HG03565 (cell line): ENCODE measurements at regions not wholly inside any gene's neighbourhood (a gene's known extent, or its start where the extent isn't known, plus 50 kb on each side); places are given as distances from the start of the nearest gene placed in this dataset.

Experiments used
- ATAC-seq: cut with Tn5 transposase; IDR thresholded peaks from one replicate; pipeline ENCODE4 v1.9.1; 2021; ENCODE audit warnings: mild to moderate bottlenecking, moderate library complexity; ENCODE audit not compliant: unreplicated experiment

GRCh38 chr5:40010436-40010835, 585.7 kb upstream of the DAB2 start:
- no peak for ATAC-seq

DNA sequence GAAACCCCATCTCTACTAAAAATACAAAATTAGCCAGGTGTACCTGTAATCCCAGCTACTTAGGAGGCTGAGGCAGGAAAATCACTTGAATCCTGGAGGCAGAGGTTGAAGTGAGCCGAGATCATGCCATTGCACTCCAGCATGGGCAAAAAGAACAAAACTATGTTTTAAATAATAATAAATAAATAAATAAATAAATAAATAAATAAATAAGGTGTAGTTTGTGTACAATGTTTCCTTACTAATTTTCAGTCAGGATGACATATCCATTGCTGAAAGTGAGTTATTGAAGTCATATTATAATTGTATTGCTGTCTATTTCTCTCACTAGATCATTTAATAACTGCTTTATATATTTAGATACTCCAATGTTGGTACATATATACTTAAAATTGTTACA, 581.5 kb upstream of the DAB2 start:
- no peak for ATAC-seq

DNA sequence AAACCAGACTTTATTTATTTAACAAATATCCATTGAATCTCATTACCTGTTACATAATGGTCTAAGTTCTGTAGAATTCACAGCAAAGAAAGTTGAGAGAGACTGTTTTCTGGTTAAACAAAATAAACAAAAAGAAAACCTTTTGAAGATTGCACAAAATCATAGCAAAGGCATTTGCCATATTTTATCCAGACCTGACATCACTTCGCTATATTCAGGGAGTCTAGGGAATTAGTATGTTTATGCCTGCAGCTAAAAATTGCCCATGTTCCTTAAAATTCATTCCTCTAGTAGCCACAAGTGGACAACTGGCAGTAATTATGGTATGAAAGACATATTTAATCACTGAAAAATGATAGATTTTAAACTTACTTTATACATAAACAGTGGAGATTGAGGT, 577.0 kb upstream of the DAB2 start:
- ATAC-seq, result no peak

DNA sequence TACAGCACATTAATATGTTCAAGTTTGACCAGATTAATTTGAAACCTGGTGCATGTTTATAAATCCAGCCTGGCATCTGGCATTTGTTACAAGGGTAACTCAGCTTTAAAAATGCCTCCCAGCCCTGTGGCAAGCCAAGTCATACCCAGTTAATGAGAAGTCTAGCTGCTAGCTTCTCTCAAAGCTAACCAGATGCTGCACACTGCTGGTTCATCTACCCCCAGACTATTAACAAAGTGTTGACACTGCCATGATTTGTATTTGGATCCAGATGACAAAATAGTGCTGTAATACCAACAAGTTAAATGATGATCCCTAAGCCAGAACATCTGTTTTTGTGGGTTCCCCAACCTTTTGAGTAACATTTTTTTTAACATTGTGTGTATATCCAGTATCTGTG, 573.7 kb upstream of the DAB2 start:
- ATAC-seq, result no peak

GRCh38 chr5:39995990-39996389, 571.2 kb upstream of the DAB2 start:
- no peak for ATAC-seq

DNA sequence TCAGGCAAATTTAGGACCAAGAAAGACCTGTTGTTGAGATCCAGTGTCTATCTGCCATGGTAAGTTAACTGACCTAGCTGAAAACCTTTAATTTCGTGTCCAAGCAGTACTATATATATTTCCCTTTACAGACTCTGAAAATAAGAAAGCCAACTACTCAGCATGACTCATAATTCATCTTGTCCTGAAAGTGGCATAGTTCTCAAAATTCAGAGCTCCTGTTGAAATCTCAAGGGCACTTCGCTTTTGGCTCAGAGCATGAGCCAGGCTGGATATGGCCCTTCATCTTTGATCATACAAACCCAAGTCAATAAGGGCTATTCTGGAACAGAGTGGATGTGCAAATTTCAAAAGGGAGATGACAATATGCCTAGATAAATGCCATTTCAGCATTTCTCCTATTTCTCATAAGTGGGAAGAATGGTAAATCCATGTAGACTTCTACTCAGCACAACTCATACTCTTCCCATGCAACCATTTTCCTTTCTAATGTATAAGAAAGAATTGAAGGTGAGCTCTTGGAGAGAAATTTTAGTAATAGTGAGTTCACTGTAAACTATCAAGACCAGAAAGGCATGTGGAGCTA, 567.9 kb upstream of the DAB2 start:
- no peak for ATAC-seq

DNA sequence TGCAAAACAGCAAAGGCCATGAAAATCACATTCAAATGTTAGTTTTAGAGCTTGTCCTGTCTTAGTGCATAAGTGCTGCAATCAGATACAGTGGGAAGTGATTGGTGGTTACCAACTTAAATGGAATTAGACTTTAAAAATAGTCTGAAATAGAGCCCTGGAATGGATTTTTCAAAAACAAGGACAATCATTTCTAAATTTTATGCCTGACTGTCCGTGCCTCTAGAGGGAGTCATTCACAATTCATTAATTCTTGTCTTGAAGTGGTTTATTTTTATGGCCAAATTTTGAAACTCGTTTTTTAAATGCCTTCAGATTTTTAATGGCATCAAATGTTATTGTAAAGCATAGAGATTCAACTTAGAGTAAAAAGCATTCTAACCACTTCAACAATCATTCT, 561.8 kb upstream of the DAB2 start:
- ATAC-seq, result no peak

DNA sequence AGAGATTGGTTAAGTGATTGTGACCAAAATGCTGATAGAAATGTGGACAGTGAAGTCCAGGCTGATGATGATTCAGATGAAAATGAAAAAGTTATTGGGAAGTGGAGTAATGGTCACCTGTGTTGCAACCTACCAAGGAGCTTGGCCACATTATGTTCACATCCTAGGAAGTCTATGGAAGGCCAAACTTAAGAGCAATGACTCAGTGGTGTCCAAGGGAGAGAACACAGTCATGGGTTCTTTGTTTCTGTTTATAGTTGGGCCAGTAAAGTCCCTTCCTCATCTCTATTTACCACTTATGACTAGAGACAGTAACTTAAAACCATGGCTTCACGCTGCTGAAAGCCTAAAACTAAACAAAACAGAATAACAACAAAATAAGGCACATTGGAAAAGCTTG, 555.3 kb upstream of the DAB2 start:
- ATAC-seq, result no peak

DNA sequence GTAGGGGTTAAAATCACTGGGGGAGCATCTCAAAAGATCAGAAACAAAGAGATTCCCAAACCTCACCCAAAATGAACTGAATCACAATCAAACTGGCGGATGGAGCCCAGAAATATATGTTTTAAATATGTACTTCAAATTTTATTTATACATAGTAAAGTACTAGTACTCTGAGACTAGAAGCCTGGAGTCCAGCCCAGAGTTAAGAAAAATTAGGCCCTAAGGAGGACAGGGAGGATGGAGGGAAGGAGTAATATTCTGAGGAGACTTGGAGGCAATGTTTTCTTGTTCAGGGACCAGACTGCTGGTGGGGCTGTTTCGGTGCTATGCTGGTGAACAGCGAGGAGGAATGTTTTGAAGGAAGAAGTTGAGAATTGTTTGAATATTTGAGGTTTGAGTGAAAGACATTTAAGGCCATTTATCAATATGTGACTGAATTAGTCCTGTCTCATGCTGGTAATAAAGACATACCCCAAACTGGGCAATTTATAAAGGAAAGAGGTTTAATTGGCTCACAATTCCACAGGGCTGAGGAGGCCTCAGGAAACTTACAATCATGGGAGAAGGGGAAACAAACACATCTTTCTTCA, 552.4 kb upstream of the DAB2 start:
- ATAC-seq, result no peak

GRCh38 chr5:39970117-39970798, 545.5 kb upstream of the DAB2 start:
- ATAC-seq, result no peak

DNA sequence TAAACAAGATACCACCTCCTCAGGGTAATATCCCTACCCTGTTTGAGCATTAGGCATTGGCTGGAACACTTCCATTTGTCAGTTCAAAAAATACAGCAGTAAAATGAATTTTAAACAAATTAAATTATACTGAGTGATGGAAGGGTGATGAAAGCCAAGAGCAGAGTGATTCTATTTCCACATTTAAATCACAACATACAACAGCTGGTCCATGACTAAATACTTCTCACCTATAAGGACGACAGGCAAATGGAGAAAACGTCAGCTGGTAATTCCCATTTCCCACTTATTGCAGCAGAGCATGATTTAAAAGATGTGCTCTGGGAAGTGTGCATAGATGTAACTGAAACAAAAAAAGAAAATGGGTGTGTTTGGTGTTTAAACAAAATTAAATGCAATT, 543.6 kb upstream of the DAB2 start:
- ATAC-seq, result no peak

GRCh38 chr5:39955156-39955555, 530.4 kb upstream of the DAB2 start:
- no peak for ATAC-seq

DNA sequence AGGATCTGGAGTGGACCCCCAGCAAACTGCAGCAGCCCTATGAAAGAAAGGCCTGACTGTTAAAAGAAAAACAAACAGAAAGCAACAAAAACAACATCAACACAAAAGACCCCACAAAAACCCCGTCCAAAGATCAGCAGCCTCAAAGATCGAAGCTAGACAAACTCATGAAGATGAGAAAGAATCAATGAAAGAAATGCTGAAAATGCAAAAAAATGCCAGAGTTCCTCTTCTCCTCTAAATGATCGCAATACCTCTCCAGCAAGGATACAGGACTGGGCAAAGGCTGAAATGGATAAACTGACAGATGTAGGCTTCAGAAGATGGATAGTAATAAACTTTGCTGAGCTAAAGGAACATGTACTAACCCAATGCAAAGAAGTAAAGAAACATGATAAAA, 526.3 kb upstream of the DAB2 start:
- ATAC-seq, result no peak

GRCh38 chr5:39948867-39949468, 524.2 kb upstream of the DAB2 start:
- ATAC-seq, result peak; percentile 90

- ATAC-seq, result no peak
These were observed 523.6 kb upstream of the DAB2 start for GRCh38 chr5:39948341-39948740.

DNA sequence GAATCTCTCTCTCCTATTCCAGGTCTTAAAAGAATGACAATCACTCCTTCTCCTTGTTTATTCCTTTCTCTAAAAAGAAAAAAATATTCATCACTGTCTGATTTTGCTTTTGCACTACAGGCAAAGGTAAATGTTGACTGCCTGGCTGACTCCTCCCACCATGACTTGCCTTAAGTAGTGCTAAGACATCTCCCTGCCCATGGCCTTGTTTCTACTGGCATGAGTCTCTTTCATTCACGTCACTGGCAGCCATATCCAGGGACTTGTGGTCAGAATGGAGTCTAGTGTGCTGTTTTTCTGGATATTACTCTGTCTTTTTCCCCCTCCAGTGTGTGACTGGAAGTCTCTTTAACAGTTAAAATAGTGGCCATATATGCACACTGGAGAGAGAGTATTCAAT, 522.9 kb upstream of the DAB2 start:
- ATAC-seq, result no peak

- ATAC-seq, result no peak
These were observed 521.7 kb upstream of the DAB2 start for GRCh38 chr5:39946356-39947045.

DNA sequence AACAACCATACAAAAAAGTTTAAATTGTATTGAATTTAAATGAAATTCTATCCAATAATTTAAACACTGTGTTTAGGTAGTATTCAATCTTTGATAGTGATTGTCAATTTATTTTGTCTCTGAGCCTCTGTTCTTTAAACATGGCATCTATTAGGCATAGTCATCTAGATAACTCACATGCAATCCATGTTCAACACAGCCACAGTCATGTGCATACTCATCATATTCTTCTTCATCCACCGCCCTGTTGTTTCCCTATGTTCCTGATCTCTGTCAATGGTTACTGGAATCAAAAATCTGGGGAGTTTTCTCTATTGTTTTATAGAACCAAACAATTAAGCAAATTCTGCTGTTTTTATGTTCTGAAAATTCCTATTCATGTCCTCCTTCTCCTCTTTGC, 521.1 kb upstream of the DAB2 start:
- ATAC-seq, result no peak

DNA sequence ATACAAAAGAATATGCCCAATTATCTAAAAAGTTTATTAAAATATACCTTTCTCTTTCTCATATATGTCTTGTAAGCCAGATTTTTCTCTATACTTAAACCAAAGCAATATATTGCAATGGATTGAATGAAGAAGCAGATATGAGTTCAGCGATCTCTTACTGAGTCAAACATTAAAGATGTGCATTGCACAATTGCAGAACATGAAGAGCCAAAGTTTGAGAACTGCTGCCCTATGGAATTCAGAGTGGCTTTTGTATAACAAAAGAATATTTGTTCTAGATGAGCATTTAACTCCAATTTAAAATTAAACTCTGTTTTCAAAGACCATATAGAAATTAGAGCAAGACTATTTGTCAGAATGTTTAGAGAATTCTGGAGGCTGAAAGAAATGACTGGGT, 519.0 kb upstream of the DAB2 start:
- ATAC-seq, result no peak

DNA sequence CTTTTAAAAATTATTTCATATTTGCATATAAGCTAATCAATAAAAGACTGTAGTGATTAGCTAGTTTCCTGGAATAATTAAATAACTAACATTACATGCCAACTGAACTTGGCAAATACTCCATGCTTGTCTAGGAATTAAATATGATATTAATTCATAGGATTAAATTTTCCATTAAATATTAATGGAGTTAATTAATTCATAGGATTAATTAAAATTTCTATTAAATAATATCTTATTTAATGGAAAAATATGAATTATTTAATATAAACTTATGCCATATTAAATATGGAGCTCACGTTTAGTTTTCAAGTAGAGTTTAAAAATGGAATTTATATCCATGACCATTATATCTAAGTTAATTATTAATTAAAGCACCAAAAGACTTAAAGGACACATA, 517.8 kb upstream of the DAB2 start:
- no peak for ATAC-seq

DNA sequence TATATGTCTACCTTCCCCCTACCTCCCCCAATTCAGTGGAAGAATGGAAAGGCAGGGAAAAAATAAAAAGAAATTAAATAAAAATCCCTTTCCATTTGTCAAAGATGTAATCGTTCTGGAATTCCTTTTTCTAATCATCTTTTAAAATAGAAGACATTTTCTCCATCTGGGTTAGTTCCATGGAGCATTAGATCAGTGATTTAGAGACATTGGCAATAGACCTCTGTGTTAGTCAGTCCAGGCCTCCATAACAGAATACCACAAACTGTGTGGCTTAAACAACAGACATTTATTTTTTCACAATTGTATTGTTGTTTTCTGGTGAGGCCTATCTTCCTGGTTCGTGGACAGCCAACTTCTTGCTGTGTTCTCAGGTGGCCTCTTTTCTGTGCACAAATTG, 516.6 kb upstream of the DAB2 start:
- no peak for ATAC-seq

- no peak for ATAC-seq
These were observed 510.1 kb upstream of the DAB2 start for GRCh38 chr5:39934830-39935229.
